Right lobe of liver (tissue), 6 donors: ENCODE measurements at regions not wholly inside any gene's neighbourhood (a gene's known extent, or its start where the extent isn't known, plus 50 kb on each side); places are given as distances from the start of the nearest gene placed in this dataset.

Source experiments
- ATAC-seq, 4 donors: fragments of 200-7000 bp; cut with Tn5 transposase; one replicate each; pipeline ENCODE4 v1.9.1; 2020; ENCODE audit warnings: mild to moderate bottlenecking in 4 of 4, moderate library complexity in 4 of 4
- DNase-seq, 3 donors: peaks; one replicate each; pipeline ENCODE4 v3.0.0-alpha.2; 2020
- H3K27ac ChIP-seq, 3 donors: fragments of 200-600 bp; one replicate each; pipeline ENCODE4 v1.8.0; 2022
- H3K27me3 ChIP-seq, 2 donors: fragments of 200-600 bp; one replicate each; pipeline ENCODE4 v1.8.0; 2022
- H3K36me3 ChIP-seq, 4 donors: fragments of 200-600 bp; sonication (generic) in 1 of 4; one replicate each; pipeline versions ENCODE4 v1.5.1 to v1.8.0; 2017 to 2022; ENCODE audit warnings: control low read depth in 1 of 4
- H3K4me1 ChIP-seq, 4 donors: fragments of 200-600 bp; sonication (generic) in 1 of 4; one replicate each; pipeline versions ENCODE4 v1.5.1 to v1.8.0; 2017 to 2022; ENCODE audit warnings: control low read depth in 1 of 4
- H3K4me3 ChIP-seq, 3 donors: fragments of 200-600 bp; one replicate each; pipeline ENCODE4 v1.8.0; 2022
- H3K9me3 ChIP-seq, 4 donors: fragments of 200-600 bp; sonication (generic) in 1 of 4; one replicate each; pipeline versions ENCODE4 v1.5.1 to v1.8.0; 2017 to 2022; ENCODE audit warnings: control low read depth in 1 of 4
- POLR2A ChIP-seq: fragments of 450-650 bp; IDR thresholded peaks from one replicate; pipeline ENCODE4 v1.6.1; 2017; ENCODE audit warnings: antibody characterized with exemption, mild to moderate bottlenecking
- WGBS: methylation state at CpG from one replicate; pipeline ENCODE4 v1.1.6; 2018; ENCODE audit warnings: low coverage, low lambda C conversion rate; ENCODE audit not compliant: insufficient coverage; ENCODE audit errors: missing lambda C conversion rate; 5-methylcytosine and 5-hydroxymethylcytosine counted together
- intact Hi-C, 2 donors: fragments of 100-400 bp; cut with DNase I; formaldehyde crosslinking; loops; one replicate each; pipeline versions ENCODE4 v1.11.2 to v1.14.1; 2022
- TF ChIP-seq, protein P1 (sequence below), 4 donors: fragments of 200-600 bp in 3 of 4; fragments of 450-650 bp in 1 of 4; IDR thresholded peaks; one replicate each; pipeline versions ENCODE4 v1.5.1 to v1.8.0; 2016 to 2022; ENCODE audit warnings: antibody characterized with exemption in 4 of 4, mild to moderate bottlenecking in 2 of 4
- donor health status: DM: no; HTN: yes; CAD: no.
- donor health status: DM: no; HTN: no; CAD: no.
- donor health status: DM: no; HTN: no; CAD: no.
- donor health status: DM: no; HTN: yes; CAD: no.
- donor health status: DM: no; HTN: yes; CAD: no.

DNA sequence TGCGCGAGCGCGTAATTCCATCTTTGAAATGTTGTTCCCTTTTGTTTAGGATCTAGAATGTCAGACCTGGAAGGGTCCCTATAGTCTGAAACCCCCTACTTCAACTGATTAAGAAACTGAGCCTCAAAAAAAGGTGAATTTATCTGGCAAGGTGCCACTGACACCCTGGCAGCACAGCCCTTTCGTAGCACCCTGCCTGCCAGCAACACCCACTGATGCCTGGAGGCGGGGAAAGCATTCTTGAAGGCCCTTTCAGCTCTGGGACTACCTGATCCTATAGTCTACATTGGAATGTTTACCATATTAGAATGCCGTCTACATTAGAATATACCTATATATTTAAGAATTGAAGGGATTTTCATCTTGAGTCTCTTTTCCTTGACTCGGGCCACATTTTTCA lies 542.3 kb downstream of the BUD13 start:
- Histone ChIP-seq H3K36me3 (no peaks in the 10 kb centered on the region), H3K27me3 (no peaks in the 10 kb centered on the region), H3K4me1 (no peaks in the 10 kb centered on the region), H3K27ac (no peak overlapping the region), H3K4me3 (no peak overlapping the region), H3K9me3 (no peaks in the 10 kb centered on the region)
- TF ChIP-seq POLR2A: no peak
- 83% methylated on average over 7 of the region's 8 CpGs for WGBS
- no peak for DNase-seq
- no peak for ATAC-seq
- intact Hi-C loops: no loop called here

DNA sequence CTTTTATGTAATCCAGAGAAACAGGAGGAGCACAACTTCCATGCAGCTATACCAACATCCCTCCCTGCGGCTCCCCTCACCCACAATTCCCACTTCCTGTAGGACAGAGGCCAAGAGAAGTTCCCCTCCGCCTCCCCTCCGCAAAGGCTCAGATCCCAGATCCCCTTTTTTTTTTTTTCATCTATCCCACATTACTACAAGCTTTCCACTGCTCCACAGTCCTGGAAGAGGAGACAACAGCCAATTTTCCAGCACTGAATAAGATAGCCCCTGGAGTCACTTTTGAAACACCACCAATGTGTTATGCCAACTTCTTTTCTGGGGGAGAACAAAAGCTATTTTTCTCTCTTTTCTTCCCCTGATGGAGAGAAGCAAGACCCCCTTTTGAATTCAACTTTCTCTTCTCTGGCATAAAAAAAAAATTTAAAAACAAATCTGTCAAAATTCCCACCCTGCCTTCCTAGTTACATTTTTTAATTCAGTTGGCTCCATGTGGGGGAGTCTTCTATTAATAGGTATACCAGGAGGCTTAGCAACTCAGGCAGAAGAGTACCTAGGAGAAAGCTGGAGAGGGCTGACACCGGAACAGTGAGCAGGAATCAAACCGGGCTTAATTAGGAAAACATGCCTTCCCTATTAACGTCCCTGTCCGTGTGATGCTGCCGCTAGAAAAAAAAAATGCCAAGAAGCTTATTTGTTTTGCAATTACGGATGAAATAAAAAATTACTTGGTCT lies 543.4 kb downstream of the BUD13 start:
- Histone ChIP-seq H3K4me3 (no peak overlapping the region), H3K27ac (no peak overlapping the region), H3K27me3 (no peaks in the 10 kb centered on the region), H3K36me3 (no peaks in the 10 kb centered on the region), H3K9me3 (no peaks in the 10 kb centered on the region), H3K4me1 (no peaks in the 10 kb centered on the region)
- TF ChIP-seq, protein P1, sequence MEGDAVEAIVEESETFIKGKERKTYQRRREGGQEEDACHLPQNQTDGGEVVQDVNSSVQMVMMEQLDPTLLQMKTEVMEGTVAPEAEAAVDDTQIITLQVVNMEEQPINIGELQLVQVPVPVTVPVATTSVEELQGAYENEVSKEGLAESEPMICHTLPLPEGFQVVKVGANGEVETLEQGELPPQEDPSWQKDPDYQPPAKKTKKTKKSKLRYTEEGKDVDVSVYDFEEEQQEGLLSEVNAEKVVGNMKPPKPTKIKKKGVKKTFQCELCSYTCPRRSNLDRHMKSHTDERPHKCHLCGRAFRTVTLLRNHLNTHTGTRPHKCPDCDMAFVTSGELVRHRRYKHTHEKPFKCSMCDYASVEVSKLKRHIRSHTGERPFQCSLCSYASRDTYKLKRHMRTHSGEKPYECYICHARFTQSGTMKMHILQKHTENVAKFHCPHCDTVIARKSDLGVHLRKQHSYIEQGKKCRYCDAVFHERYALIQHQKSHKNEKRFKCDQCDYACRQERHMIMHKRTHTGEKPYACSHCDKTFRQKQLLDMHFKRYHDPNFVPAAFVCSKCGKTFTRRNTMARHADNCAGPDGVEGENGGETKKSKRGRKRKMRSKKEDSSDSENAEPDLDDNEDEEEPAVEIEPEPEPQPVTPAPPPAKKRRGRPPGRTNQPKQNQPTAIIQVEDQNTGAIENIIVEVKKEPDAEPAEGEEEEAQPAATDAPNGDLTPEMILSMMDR (IDR thresholded peaks at IDR 0.05): no peak
- no peak for TF ChIP-seq POLR2A
- 58% methylated on average over 9 of the region's 9 CpGs for WGBS
- intact Hi-C loops: no loop called here
- DNase-seq: no peak
- no peak for ATAC-seq

DNA sequence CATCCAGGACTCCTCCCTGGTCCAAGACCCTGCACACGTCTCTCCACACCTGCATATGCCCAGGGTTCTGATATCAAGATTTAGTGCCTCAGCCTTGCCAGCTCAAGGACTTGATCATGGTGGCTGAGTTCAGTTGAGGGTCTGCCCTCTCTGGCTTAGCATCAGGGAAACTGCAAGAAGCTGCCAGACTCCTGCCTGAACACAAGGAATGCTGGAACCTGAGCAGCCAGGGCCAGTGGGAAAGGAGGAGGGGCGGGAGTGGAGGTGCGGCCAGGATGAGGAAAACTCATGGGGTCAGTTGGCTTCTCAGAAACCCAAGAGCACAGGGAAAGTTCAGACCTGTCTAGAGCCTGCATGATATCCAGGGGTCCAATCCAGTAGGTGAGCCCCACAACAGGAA lies 546.1 kb downstream of the BUD13 start:
- ATAC-seq: no peak
- Histone ChIP-seq H3K4me1 (no peaks in the 10 kb centered on the region), H3K36me3 (no peaks in the 10 kb centered on the region), H3K27ac (no peak overlapping the region), H3K27me3 (no peaks in the 10 kb centered on the region), H3K4me3 (no peak overlapping the region), H3K9me3 (no peaks in the 10 kb centered on the region)
- intact Hi-C loops: no loop called here
- DNase-seq: no peak
- TF ChIP-seq, protein P1 (IDR thresholded peaks at IDR 0.05): no peak
- TF ChIP-seq POLR2A: no peak
- WGBS: 76% methylated on average over 3 of the region's 3 CpGs

DNA sequence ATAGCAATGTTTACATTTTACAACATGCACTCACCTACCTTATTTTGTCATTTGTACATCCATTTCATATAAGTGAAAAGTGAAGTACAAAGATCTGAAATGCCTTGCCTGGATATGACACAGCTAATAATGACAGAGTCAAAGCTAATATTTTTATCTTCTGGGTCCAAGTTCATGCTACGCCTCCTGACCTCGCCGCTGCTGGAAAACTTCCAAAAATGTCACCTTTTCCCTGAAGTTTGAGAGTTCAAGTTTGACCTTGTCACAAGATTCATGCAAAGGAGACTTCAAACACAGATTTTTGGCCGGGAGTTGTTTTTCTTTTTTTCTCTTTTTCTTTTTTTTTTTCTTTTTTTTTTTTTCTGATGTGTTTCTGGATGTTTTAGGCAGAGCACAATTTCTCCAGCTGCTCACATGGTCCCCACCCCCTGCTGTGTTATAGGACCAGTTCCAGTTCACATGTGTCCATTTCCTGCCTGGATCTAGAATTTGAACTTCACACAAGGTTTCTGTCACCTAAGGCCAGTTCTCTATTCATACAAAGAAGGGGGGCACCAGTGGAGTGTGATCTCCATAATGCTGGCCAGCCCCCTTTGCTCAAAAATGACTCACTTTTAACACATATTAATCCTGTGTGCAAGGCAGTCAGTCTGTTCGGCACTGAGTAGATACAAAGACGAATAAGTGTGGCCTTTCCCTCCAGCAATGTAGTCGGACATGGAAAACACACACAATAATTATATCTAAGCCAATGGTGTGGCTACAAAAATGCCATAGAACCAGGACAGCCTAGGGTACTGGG lies 546.8 kb downstream of the BUD13 start:
- no peak for DNase-seq
- H3K27ac ChIP-seq: no peak overlapping the region
- no peaks in the 10 kb centered on the region for H3K4me1 ChIP-seq
- H3K36me3 ChIP-seq: no peaks in the 10 kb centered on the region
- TF ChIP-seq POLR2A: no peak
- TF ChIP-seq, protein P1 (IDR thresholded peaks at IDR 0.05): no peak
- no peak for ATAC-seq
- H3K4me3 ChIP-seq: no peak overlapping the region
- no peaks in the 10 kb centered on the region for H3K27me3 ChIP-seq
- WGBS: 31% methylated on average over 7 of the region's 7 CpGs
- intact Hi-C loops: no loop called here
- H3K9me3 ChIP-seq: no peaks in the 10 kb centered on the region

DNA sequence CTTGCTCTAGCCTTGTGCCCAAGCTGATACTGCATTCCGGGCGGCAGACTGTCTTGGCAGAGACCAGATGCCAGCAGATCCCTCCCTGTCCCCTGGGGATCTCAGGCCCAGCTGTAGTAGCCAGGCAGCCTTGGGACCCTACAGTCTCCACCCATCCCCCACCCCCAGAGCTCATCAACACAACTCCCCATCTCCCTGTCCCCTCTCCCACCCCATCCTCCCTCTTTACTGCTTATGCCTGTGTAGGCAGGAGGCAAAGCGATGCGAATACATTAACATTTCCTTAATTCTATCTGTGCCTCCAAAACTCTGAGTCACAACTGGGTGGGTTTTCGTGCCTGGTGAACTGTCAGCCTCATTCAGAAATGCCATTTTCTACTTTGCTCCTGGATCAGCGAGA lies 547.6 kb downstream of the BUD13 start:
- TF ChIP-seq POLR2A: no peak
- TF ChIP-seq, protein P1 (IDR thresholded peaks at IDR 0.05): no peak
- DNase-seq (no peak), ATAC-seq (no peak)
- H3K9me3 ChIP-seq: no peaks in the 10 kb centered on the region
- intact Hi-C loops: no loop called here
- H3K36me3 ChIP-seq: no peaks in the 10 kb centered on the region
- no peaks in the 10 kb centered on the region for H3K27me3 ChIP-seq
- H3K4me1 ChIP-seq: no peaks in the 10 kb centered on the region
- no peak overlapping the region for H3K4me3 ChIP-seq
- WGBS: 76% methylated on average over 5 of the region's 6 CpGs
- H3K27ac ChIP-seq: no peak overlapping the region
